GM12878 (cell line): ENCODE measurements at regions not wholly inside any gene's neighbourhood (a gene's known extent, or its start where the extent isn't known, plus 50 kb on each side); places are given as distances from the start of the nearest gene placed in this dataset.

Source experiments
- ATAC-seq: fragments of 200-7000 bp; cut with Tn5 transposase; 3 replicates; pipeline ENCODE4 v1.9.1; 2020; ENCODE audit warnings: mild to moderate bottlenecking, moderate library complexity
- BruUV-seq: library from RNA; stranded (reverse); fragments of 400-500 nt; replicated peaks from 2 replicates; lab custom pipeline; 2021; lab: Mats Ljungman, UMichigan
- CTCF ChIA-PET: fragments of 300-600 bp; sonication (Branson Sonifier 250); formaldehyde crosslinking; extraction: SDS; loops from one replicate; lab custom pipeline; 2021; ENCODE audit warnings: inconsistent platforms; lab: Yijun Ruan, JAX
- POLR2A ChIA-PET: fragments of 350-600 bp; formaldehyde crosslinking; extraction: SDS; loops from one replicate; lab custom pipeline; 2021; ENCODE audit warnings: inconsistent platforms; lab: Charles Lee
- RAD21 ChIA-PET: fragments of 300-600 bp; sonication (Branson Sonifier 250); formaldehyde crosslinking; loops from one replicate; lab custom pipeline; 2023; ENCODE audit warnings: antibody characterized with exemption; ENCODE audit not compliant: unreplicated experiment; lab: Charles Lee
- SMC1A ChIA-PET: fragments of 300-600 bp; sonication (Branson Sonifier 250); formaldehyde crosslinking; loops from one replicate; lab custom pipeline; 2023; ENCODE audit not compliant: unreplicated experiment, uncharacterized antibody; lab: Charles Lee
- DNase-seq: peaks from one replicate; pipeline ENCODE4 v3.0.0-alpha.2; 2011; ENCODE audit warnings: low read depth, low spot score
- FAIRE-seq: peaks from 3 replicates; lab custom pipeline; 2011; peaks lifted over from hg19 to GRCh38; lab: Jason Lieb, UNC
- H2AFZ ChIP-seq: 2 replicates; pipeline ENCODE4 v1.6.0; 2011; ENCODE audit warnings: low read depth, low read length, control low read depth; ENCODE audit not compliant: control insufficient read depth
- H3K27ac ChIP-seq: 2 replicates; pipeline ENCODE4 v1.5.1; 2011; ENCODE audit warnings: control low read depth; ENCODE audit not compliant: control insufficient read depth, insufficient read depth
- H3K27me3 ChIP-seq, 2 experiments: replicated peaks in 1 of 2; 2 replicates each; pipeline versions ENCODE4 v1.6.0 to v1.6.1; 2011; ENCODE audit warnings: low read length in 1 of 2; ENCODE audit not compliant: control insufficient read depth in 2 of 2, insufficient read depth in 2 of 2
- H3K36me3 ChIP-seq, 2 experiments: 2 replicates each; pipeline ENCODE4 v1.5.1; 2011; ENCODE audit warnings: low read length in 1 of 2; ENCODE audit not compliant: control insufficient read depth in 2 of 2, insufficient read depth in 2 of 2
- H3K4me1 ChIP-seq: 2 replicates; pipeline ENCODE4 v1.6.1; 2011; ENCODE audit warnings: mild to moderate bottlenecking, low read length, moderate library complexity, mixed read lengths; ENCODE audit not compliant: control insufficient read depth, insufficient read depth
- H3K4me2 ChIP-seq: 2 replicates; pipeline ENCODE4 v1.6.0; 2011; ENCODE audit warnings: control low read depth; ENCODE audit not compliant: control insufficient read depth, insufficient read depth
- H3K4me3 ChIP-seq: fragments of 200-600 bp; sonication (generic); 2 replicates; pipeline ENCODE4 v1.5.1; 2016
- H3K79me2 ChIP-seq: 2 replicates; pipeline ENCODE4 v1.6.0; 2011; ENCODE audit warnings: low read length; ENCODE audit not compliant: control insufficient read depth, insufficient read depth
- H3K9ac ChIP-seq: 2 replicates; pipeline ENCODE4 v1.8.0; 2011; ENCODE audit warnings: low read length, control low read depth, mixed read lengths; ENCODE audit not compliant: control insufficient read depth, insufficient read depth
- H3K9me3 ChIP-seq: replicated peaks from 3 replicates; pipeline ENCODE4 v1.5.1; 2011; ENCODE audit warnings: mild to moderate bottlenecking, low read length; ENCODE audit not compliant: control insufficient read depth, insufficient read depth
- H4K20me1 ChIP-seq: 2 replicates; pipeline ENCODE4 v1.6.0; 2011; ENCODE audit not compliant: control insufficient read depth, insufficient read depth
- MEF2A ChIP-seq: IDR thresholded peaks from 2 replicates; pipeline ENCODE4 v1.6.1; 2011; ENCODE audit warnings: low read depth, mild to moderate bottlenecking, low read length, moderate library complexity; ENCODE audit not compliant: insufficient read depth
- WGBS: methylation state at CpG from one replicate; pipeline ENCODE4 v1.1.6; 2016; ENCODE audit warnings: low lambda C conversion rate; ENCODE audit not compliant: insufficient replicate concordance, insufficient coverage; ENCODE audit errors: missing lambda C conversion rate; 5-methylcytosine and 5-hydroxymethylcytosine counted together
- in situ Hi-C: fragments of 300-500 bp; cut with MboI; formaldehyde crosslinking; loops from 9 replicates; pipeline ENCODE4 v1.14.3; 2018; ENCODE audit warnings: mixed read lengths
- intact Hi-C: fragments of 100-400 bp; cut with micrococcal nuclease; formaldehyde crosslinking; loops from one replicate; pipeline ENCODE4 v1.14.2; 2022; ENCODE audit not compliant: unreplicated experiment
- TF ChIP-seq, protein P1 (sequence below): fragments of 450-650 bp; formaldehyde crosslinking; IDR thresholded peaks from 2 replicates; pipeline ENCODE4 v1.4.0; 2020; ENCODE audit warnings: mild to moderate bottlenecking, moderate library complexity

DNA sequence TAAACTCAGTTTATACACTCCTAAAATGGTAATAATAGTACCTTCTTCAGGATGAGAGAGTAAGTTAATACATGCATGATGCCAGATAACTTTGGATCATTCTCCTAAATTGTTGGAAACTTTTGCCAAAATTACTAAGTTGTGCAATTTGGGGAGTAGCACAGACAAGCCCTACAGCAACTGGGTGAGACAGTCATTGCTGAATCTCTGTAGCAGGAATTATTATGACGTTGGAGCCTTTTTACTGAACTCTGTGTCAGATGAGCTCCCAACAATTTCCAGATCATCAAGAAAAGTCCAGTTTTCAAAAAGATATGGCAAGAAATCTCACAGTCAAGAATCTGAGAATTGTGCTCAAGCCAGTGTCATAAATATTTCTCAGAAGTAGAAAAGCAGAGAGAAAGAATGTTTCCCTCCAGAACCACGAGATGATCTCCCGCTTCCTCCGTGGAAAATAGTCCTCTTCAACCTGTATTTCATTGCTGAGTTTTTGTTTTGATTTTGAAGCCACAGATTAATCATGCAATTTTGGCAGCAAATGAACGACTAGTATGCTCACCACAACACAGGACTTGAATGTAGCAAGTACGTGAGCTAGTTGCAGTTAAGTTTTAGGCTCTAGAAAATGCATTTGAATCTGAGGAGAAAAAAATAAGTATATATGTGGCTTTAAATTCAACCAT is 485.4 kb downstream of the CNTN6 start:
- in situ Hi-C loops, result no loop called here
- POLR2A ChIA-PET, result no interaction called here
- RAD21 ChIA-PET, result no interaction called here

More for the DNA sequence above, 485.4 kb downstream of the CNTN6 start:
- ATAC-seq (no peak), FAIRE-seq (no peak)
- Histone ChIP-seq H3K36me3 (no peaks in the 10 kb centered on the region), H3K4me3 (no peak overlapping the region), H3K4me2 (no peak overlapping the region), H3K9ac (no peak overlapping the region), H3K79me2 (no peaks in the 10 kb centered on the region)
- BruUV-seq, result no TSS peak
- TF ChIP-seq, protein P1, sequence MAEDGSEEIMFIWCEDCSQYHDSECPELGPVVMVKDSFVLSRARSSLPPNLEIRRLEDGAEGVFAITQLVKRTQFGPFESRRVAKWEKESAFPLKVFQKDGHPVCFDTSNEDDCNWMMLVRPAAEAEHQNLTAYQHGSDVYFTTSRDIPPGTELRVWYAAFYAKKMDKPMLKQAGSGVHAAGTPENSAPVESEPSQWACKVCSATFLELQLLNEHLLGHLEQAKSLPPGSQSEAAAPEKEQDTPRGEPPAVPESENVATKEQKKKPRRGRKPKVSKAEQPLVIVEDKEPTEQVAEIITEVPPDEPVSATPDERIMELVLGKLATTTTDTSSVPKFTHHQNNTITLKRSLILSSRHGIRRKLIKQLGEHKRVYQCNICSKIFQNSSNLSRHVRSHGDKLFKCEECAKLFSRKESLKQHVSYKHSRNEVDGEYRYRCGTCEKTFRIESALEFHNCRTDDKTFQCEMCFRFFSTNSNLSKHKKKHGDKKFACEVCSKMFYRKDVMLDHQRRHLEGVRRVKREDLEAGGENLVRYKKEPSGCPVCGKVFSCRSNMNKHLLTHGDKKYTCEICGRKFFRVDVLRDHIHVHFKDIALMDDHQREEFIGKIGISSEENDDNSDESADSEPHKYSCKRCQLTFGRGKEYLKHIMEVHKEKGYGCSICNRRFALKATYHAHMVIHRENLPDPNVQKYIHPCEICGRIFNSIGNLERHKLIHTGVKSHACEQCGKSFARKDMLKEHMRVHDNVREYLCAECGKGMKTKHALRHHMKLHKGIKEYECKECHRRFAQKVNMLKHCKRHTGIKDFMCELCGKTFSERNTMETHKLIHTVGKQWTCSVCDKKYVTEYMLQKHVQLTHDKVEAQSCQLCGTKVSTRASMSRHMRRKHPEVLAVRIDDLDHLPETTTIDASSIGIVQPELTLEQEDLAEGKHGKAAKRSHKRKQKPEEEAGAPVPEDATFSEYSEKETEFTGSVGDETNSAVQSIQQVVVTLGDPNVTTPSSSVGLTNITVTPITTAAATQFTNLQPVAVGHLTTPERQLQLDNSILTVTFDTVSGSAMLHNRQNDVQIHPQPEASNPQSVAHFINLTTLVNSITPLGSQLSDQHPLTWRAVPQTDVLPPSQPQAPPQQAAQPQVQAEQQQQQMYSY, result no peak
- TF ChIP-seq MEF2A, result no peak
- TF ChIP-seq, all 136 proteins: peak for 0
- CTCF ChIA-PET, result no interaction called here
- no peaks in the 10 kb centered on the region for H3K27me3 ChIP-seq
- intact Hi-C loops, result no loop called here
- DNase-seq, result no peak
- no peaks in the 10 kb centered on the region for H3K9me3 ChIP-seq
- H3K4me1 ChIP-seq, result no peaks in the 10 kb centered on the region
- SMC1A ChIA-PET, result interaction anchor here (1.8 kb wide), 1 partner anchor 15 kb away, joined by 4 read pairs; no protein-coding TSS in a partner anchor
- H2AFZ ChIP-seq, result no peak overlapping the region
- H3K27ac ChIP-seq, result no peak overlapping the region
- H4K20me1 ChIP-seq, result no peaks in the 10 kb centered on the region
- 37% methylated on average over 6 of the region's 6 CpGs for WGBS
